H1 (cell line): ENCODE measurements at regions not wholly inside any gene's neighbourhood (a gene's known extent, or its start where the extent isn't known, plus 50 kb on each side); places are given as distances from the start of the nearest gene placed in this dataset.

Experiments used
- BACH1 ChIP-seq: IDR thresholded peaks from 2 replicates; pipeline ENCODE4 v1.6.1; 2012; ENCODE audit warnings: low read length, improper control_type of control experiment
- CHD1 ChIP-seq: IDR thresholded peaks from 2 replicates; pipeline ENCODE4 v1.6.1; 2012; ENCODE audit warnings: low read depth, low read length, improper control_type of control experiment
- SAP30 ChIP-seq: fragments of 300-600 bp; sonication (generic); IDR thresholded peaks from 2 replicates; pipeline ENCODE4 v1.7.1; 2012; ENCODE audit warnings: low read length, moderate library complexity, mild to moderate bottlenecking, inconsistent platforms; ENCODE audit not compliant: insufficient read depth, insufficient replicate concordance

- TF ChIP-seq SAP30 (no peak), BACH1 (no peak), CHD1 (no peak)
Measured at GRCh38 chr2:10209406-10209935, 86.9 kb downstream of the RRM2 start (continued).
